ENCODE measurements at regions not wholly inside any gene's neighbourhood (a gene's known extent, or its start where the extent isn't known, plus 50 kb on each side); places are given as distances from the start of the nearest gene placed in this dataset.

- no peak for DNase-seq
Measured at GRCh38 chr12:19025582-19025981, 104.0 kb upstream of the PLEKHA5 start.

GRCh38 chr12:19026034-19026433, 103.5 kb upstream of the PLEKHA5 start:
- no peak for DNase-seq

GRCh38 chr12:19026614-19027488, 102.7 kb upstream of the PLEKHA5 start:
- no peak for DNase-seq

GRCh38 chr12:19030180-19030579, 99.4 kb upstream of the PLEKHA5 start:
- no peak for DNase-seq

- DNase-seq = no peak
Measured at GRCh38 chr12:19030603-19031002, 98.9 kb upstream of the PLEKHA5 start.

GRCh38 chr12:19031032-19031431, 98.5 kb upstream of the PLEKHA5 start:
- no peak for DNase-seq

- DNase-seq = no peak
Measured at GRCh38 chr12:19032826-19033225, 96.7 kb upstream of the PLEKHA5 start.

GRCh38 chr12:19033244-19033643, 96.3 kb upstream of the PLEKHA5 start:
- no peak for DNase-seq

GRCh38 chr12:19034937-19035336, 94.6 kb upstream of the PLEKHA5 start:
- DNase-seq = no peak

- DNase-seq = no peak
Measured at GRCh38 chr12:19035536-19035935, 94.0 kb upstream of the PLEKHA5 start.

GRCh38 chr12:19036673-19037357, 92.7 kb upstream of the PLEKHA5 start:
- no peak for DNase-seq

- no peak for DNase-seq
Measured at GRCh38 chr12:19038209-19038608, 91.3 kb upstream of the PLEKHA5 start.

- DNase-seq = no peak
Measured at GRCh38 chr12:19039515-19039914, 90.0 kb upstream of the PLEKHA5 start.

- DNase-seq = no peak
Measured at GRCh38 chr12:19042221-19042620, 87.3 kb upstream of the PLEKHA5 start.

GRCh38 chr12:19044430-19044829, 85.1 kb upstream of the PLEKHA5 start:
- no peak for DNase-seq

GRCh38 chr12:19044891-19045290, 84.6 kb upstream of the PLEKHA5 start:
- DNase-seq = no peak

GRCh38 chr12:19045426-19045825, 84.1 kb upstream of the PLEKHA5 start:
- no peak for DNase-seq

GRCh38 chr12:19048943-19049342, 80.6 kb upstream of the PLEKHA5 start:
- DNase-seq = no peak

GRCh38 chr12:19052689-19053088, 76.8 kb upstream of the PLEKHA5 start:
- DNase-seq = no peak

GRCh38 chr12:19053218-19053617, 76.3 kb upstream of the PLEKHA5 start:
- DNase-seq = no peak

GRCh38 chr12:19054035-19054434, 75.5 kb upstream of the PLEKHA5 start:
- no peak for DNase-seq

- no peak for DNase-seq
Measured at GRCh38 chr12:19055589-19055988, 73.9 kb upstream of the PLEKHA5 start.

- DNase-seq = no peak
Measured at GRCh38 chr12:19058235-19059021, 71.1 kb upstream of the PLEKHA5 start.

- DNase-seq = no peak
Measured at GRCh38 chr12:19064713-19065112, 64.8 kb upstream of the PLEKHA5 start.

All from NCI-H1930 (cell line).